SK-N-SH (cell line): ENCODE measurements at regions not wholly inside any gene's neighbourhood (a gene's known extent, or its start where the extent isn't known, plus 50 kb on each side); places are given as distances from the start of the nearest gene placed in this dataset.
"Not testable (repeated sequence)": the region's sequence is repeated elsewhere in the genome, so short reads cannot be mapped to it uniquely, and the experiment has no call there.

Experiments
- CTCF ChIA-PET: fragments of 300-600, 350-600 bp; formaldehyde crosslinking; extraction: SDS; loops from one replicate; lab custom pipeline; 2021; lab: Yijun Ruan, JAX
- POLR2A ChIA-PET: fragments of 350-600 bp; sonication (Branson Sonifier 250); formaldehyde crosslinking; extraction: SDS; loops from one replicate; lab custom pipeline; 2020; ENCODE audit warnings: antibody characterized with exemption, inconsistent platforms; lab: Yijun Ruan, JAX
- DNase-seq: peaks from one replicate; pipeline ENCODE4 v3.0.0; 2012
- H2AFZ ChIP-seq: fragments of 200-600 bp; sonication (generic); 2 replicates; pipeline ENCODE4 v1.8.1; 2016; ENCODE audit warnings: antibody characterized with exemption, mild to moderate bottlenecking, low read depth
- H3F3A ChIP-seq: fragments of 200-600 bp; sonication (generic); replicated peaks from 2 replicates; pipeline ENCODE3; 2016; ENCODE audit warnings: antibody characterized with exemption, mild to moderate bottlenecking; ENCODE audit not compliant: insufficient read depth
- H3K27ac ChIP-seq, 2 experiments: fragments of 200-500 bp in 1 of 2; fragments of 200-600 bp in 1 of 2; sonication (Bioruptor generic) in 1 of 2; sonication (generic), shearing (Covaris generic) in 1 of 2; 2 replicates each; pipeline versions ENCODE4 v1.5.1 to v1.6.1; 2014 to 2016; ENCODE audit warnings: low read depth in 2 of 2, inconsistent platforms in 1 of 2, low read length in 1 of 2, mild to moderate bottlenecking in 1 of 2, mixed read lengths in 1 of 2
- H3K27me3 ChIP-seq: fragments of 200-600 bp; sonication (generic), shearing (Covaris generic); 2 replicates; pipeline ENCODE4 v1.6.1; 2016; ENCODE audit warnings: mixed run types; ENCODE audit not compliant: insufficient read depth
- H3K36me3 ChIP-seq, 2 experiments: fragments of 200-500 bp in 1 of 2; fragments of 200-600 bp in 1 of 2; sonication (Bioruptor generic) in 1 of 2; sonication (generic) in 1 of 2; replicated peaks in 1 of 2; 2 replicates each; pipeline versions ENCODE3 to v1.5.1; 2014 to 2016; ENCODE audit warnings: low read length in 1 of 2, mild to moderate bottlenecking in 1 of 2; ENCODE audit not compliant: insufficient read depth in 2 of 2, control insufficient read depth in 1 of 2
- H3K4me1 ChIP-seq, 2 experiments: fragments of 200-500 bp in 1 of 2; fragments of 200-600 bp in 1 of 2; sonication (Bioruptor generic) in 1 of 2; sonication (generic), shearing (Covaris generic) in 1 of 2; 2 replicates each; pipeline versions ENCODE4 v1.5.1 to v1.6.1; 2014 to 2016; ENCODE audit warnings: low read depth in 1 of 2, low read length in 1 of 2, mixed run types in 1 of 2; ENCODE audit not compliant: insufficient read depth in 2 of 2, control insufficient read depth in 1 of 2
- H3K4me2 ChIP-seq: fragments of 200-600 bp; sonication (generic), shearing (Covaris generic); 2 replicates; pipeline ENCODE4 v1.6.1; 2017; ENCODE audit warnings: mixed run types
- H3K4me3 ChIP-seq, 2 experiments: fragments of 200-500 bp in 1 of 2; fragments of 200-600 bp in 1 of 2; sonication (Bioruptor generic) in 1 of 2; sonication (generic), shearing (Covaris generic) in 1 of 2; 2 replicates each; pipeline versions ENCODE4 v1.5.1 to v1.8.1; 2014 to 2016; ENCODE audit warnings: low read depth in 2 of 2, inconsistent platforms in 1 of 2, low read length in 1 of 2, mild to moderate bottlenecking in 1 of 2, mixed read lengths in 1 of 2, moderate library complexity in 1 of 2
- H3K79me2 ChIP-seq: fragments of 200-600 bp; sonication (generic); 2 replicates; pipeline ENCODE4 v1.8.1; 2017; ENCODE audit warnings: mild to moderate bottlenecking; ENCODE audit not compliant: insufficient read depth
- H3K9ac ChIP-seq: fragments of 200-600 bp; sonication (generic); 2 replicates; pipeline ENCODE4 v1.6.1; 2017; ENCODE audit warnings: mixed run types
- H3K9me2 ChIP-seq: fragments of 200-600 bp; sonication (generic); 2 replicates; pipeline ENCODE4 v1.6.1; 2017; ENCODE audit warnings: mixed run types
- H3K9me3 ChIP-seq: fragments of 200-600 bp; sonication (generic); 2 replicates; pipeline ENCODE4 v1.6.1; 2017; ENCODE audit warnings: mixed run types, mild to moderate bottlenecking, moderate library complexity
- H4K20me1 ChIP-seq: fragments of 200-600 bp; sonication (generic); 2 replicates; pipeline ENCODE4 v1.6.1; 2017; ENCODE audit warnings: mild to moderate bottlenecking, mixed run types; ENCODE audit not compliant: insufficient read depth
- CTCF ChIP-seq: fragments of 200-600 bp; sonication (generic); IDR thresholded peaks from 2 replicates; pipeline ENCODE4 v1.6.1; 2017; ENCODE audit warnings: antibody characterized with exemption, mild to moderate bottlenecking, moderate library complexity
- ELF1 ChIP-seq: IDR thresholded peaks from 2 replicates; pipeline ENCODE4 v1.4.0; 2012
- EP300 ChIP-seq, 2 experiments: IDR thresholded peaks; 2 replicates each; pipeline versions ENCODE4 v1.4.0 to v1.6.1; 2012; ENCODE audit warnings: borderline replicate concordance in 1 of 2, low read depth in 1 of 2, low read length in 1 of 2
- EZH2phosphoT487 ChIP-seq: fragments of 200-600 bp; sonication (generic); IDR thresholded peaks from 2 replicates; pipeline ENCODE4 v1.6.1; 2017; ENCODE audit warnings: low read depth, mixed run types, mild to moderate bottlenecking, antibody characterized with exemption, moderate library complexity, borderline replicate concordance
- FOXJ3 ChIP-seq: sonication (generic); formaldehyde crosslinking; IDR thresholded peaks from 2 replicates; pipeline ENCODE4 v1.5.1; 2020; ENCODE audit warnings: mild to moderate bottlenecking, missing genetic modification reagents
- FOXM1 ChIP-seq: IDR thresholded peaks from 2 replicates; pipeline ENCODE4 v1.4.0; 2012; ENCODE audit warnings: low read depth, mild to moderate bottlenecking
- GABPA ChIP-seq: IDR thresholded peaks from 2 replicates; pipeline ENCODE4 v1.4.0; 2012; ENCODE audit warnings: low read depth, mild to moderate bottlenecking
- GATA2 ChIP-seq: sonication (generic); formaldehyde crosslinking; IDR thresholded peaks from 2 replicates; pipeline ENCODE4 v1.5.0; 2020; ENCODE audit warnings: mild to moderate bottlenecking, missing genetic modification reagents
- NRF1 ChIP-seq: IDR thresholded peaks from 2 replicates; pipeline ENCODE4 v1.6.1; 2012; ENCODE audit warnings: low read depth, mild to moderate bottlenecking, low read length
- RAD21 ChIP-seq: IDR thresholded peaks from 2 replicates; pipeline ENCODE4 v1.6.1; 2012; ENCODE audit warnings: mild to moderate bottlenecking, low read length
- REST ChIP-seq: IDR thresholded peaks from 2 replicates; pipeline ENCODE4 v1.6.1; 2012; ENCODE audit warnings: mild to moderate bottlenecking, low read depth, low read length, moderate library complexity
- RFX5 ChIP-seq: IDR thresholded peaks from 2 replicates; pipeline ENCODE4 v1.6.1; 2012; ENCODE audit warnings: mild to moderate bottlenecking, improper control_type of control experiment, low read length
- RXRA ChIP-seq: IDR thresholded peaks from 2 replicates; pipeline ENCODE4 v1.4.0; 2012; ENCODE audit warnings: low read depth, mild to moderate bottlenecking, borderline replicate concordance
- SIN3A ChIP-seq: IDR thresholded peaks from 2 replicates; pipeline ENCODE4 v1.6.1; 2012; ENCODE audit warnings: low read depth, mild to moderate bottlenecking, low read length, moderate library complexity, borderline replicate concordance
- TAF1 ChIP-seq: IDR thresholded peaks from 2 replicates; pipeline ENCODE4 v1.6.1; 2012; ENCODE audit warnings: low read depth, mild to moderate bottlenecking, low read length, moderate library complexity, borderline replicate concordance
- TEAD4 ChIP-seq: IDR thresholded peaks from 2 replicates; pipeline ENCODE4 v1.4.0; 2012; ENCODE audit warnings: mild to moderate bottlenecking, borderline replicate concordance; ENCODE audit not compliant: insufficient read depth
- YY1 ChIP-seq: IDR thresholded peaks from 2 replicates; pipeline ENCODE4 v1.4.0; 2012; ENCODE audit warnings: low read depth, mild to moderate bottlenecking
- ZBTB33 ChIP-seq: IDR thresholded peaks from 2 replicates; pipeline ENCODE4 v1.4.0; 2012; ENCODE audit warnings: low read depth, borderline replicate concordance
- WGBS: methylation state at CpG from one replicate; pipeline ENCODE4 v1.1.6; 2017; ENCODE audit warnings: low lambda C conversion rate; 5-methylcytosine and 5-hydroxymethylcytosine counted together

- Histone ChIP-seq H3K27me3 (no peaks in the 10 kb centered on the region), H3K9ac (no peak overlapping the region), H4K20me1 (no peaks in the 10 kb centered on the region), H3K27ac (no peak overlapping the region), H3K36me3 (peaks cover 0 to 2% of the 10 kb centered on the region in 2 experiments), H3K4me2 (no peak overlapping the region), H3K9me2 (no peaks in the 10 kb centered on the region), H3K4me3 (no peak overlapping the region), H3K9me3 (peaks cover 12% of the 10 kb centered on the region; the same call in 1 of the 2 replicates), H2AFZ (no peak overlapping the region; the same call in 1 of the 2 replicates), H3F3A (no peaks in the 10 kb centered on the region), H3K4me1 (no peaks in the 10 kb centered on the region), H3K79me2 (no peaks in the 10 kb centered on the region)
- ChIA-PET POLR2A (no interaction called here), CTCF (no interaction called here)
- DNase-seq = no peak
- TF ChIP-seq EZH2phosphoT487 = no peak
- no peak for TF ChIP-seq GATA2 (CRISPR knock-in tag)
- TF ChIP-seq RFX5 = no peak
- no peak for TF ChIP-seq TAF1
- TF ChIP-seq ELF1 = no peak
- TF ChIP-seq NRF1 = no peak
- no peak for TF ChIP-seq RAD21
- TF ChIP-seq RXRA = no peak
- TF ChIP-seq SIN3A = no peak
- no peak for TF ChIP-seq FOXJ3 (CRISPR knock-in tag)
- no peak for TF ChIP-seq EP300 (IDR thresholded peaks at IDR 0.05; ENCODE audit: borderline replicate concordance in 1 of 2, low read depth in 1 of 2, low read length in 1 of 2)
- no peak for TF ChIP-seq REST
- TF ChIP-seq GABPA = no peak
- no peak for TF ChIP-seq YY1
- TF ChIP-seq CTCF = no peak
- no peak for TF ChIP-seq FOXM1
- no peak for TF ChIP-seq TEAD4
- no peak for TF ChIP-seq ZBTB33
- 59% methylated on average over 3 of the region's 3 CpGs for WGBS
Measured at GRCh38 chr6:140264431-140264830, 890.0 kb upstream of the CITED2 start.

- DNase-seq, H2AFZ ChIP-seq, H3K27ac ChIP-seq, H3K9me2 ChIP-seq, H4K20me1 ChIP-seq, H3K79me2 ChIP-seq, POLR2A ChIA-PET, H3K36me3 ChIP-seq, H3K4me2 ChIP-seq, H3F3A ChIP-seq, CTCF ChIA-PET, H3K4me1 ChIP-seq, H3K27me3 ChIP-seq, H3K9me3 ChIP-seq, H3K4me3 ChIP-seq, H3K9ac ChIP-seq: not testable (repeated sequence)
- WGBS = 67% methylated on average over 4 of the region's 6 CpGs
Measured at GRCh38 chr6:140258302-140258701, 883.9 kb upstream of the CITED2 start.
